ENCODE measurements at regions not wholly inside any gene's neighbourhood (a gene's known extent, or its start where the extent isn't known, plus 50 kb on each side); places are given as distances from the start of the nearest gene placed in this dataset.

- TF ChIP-seq, protein P1, sequence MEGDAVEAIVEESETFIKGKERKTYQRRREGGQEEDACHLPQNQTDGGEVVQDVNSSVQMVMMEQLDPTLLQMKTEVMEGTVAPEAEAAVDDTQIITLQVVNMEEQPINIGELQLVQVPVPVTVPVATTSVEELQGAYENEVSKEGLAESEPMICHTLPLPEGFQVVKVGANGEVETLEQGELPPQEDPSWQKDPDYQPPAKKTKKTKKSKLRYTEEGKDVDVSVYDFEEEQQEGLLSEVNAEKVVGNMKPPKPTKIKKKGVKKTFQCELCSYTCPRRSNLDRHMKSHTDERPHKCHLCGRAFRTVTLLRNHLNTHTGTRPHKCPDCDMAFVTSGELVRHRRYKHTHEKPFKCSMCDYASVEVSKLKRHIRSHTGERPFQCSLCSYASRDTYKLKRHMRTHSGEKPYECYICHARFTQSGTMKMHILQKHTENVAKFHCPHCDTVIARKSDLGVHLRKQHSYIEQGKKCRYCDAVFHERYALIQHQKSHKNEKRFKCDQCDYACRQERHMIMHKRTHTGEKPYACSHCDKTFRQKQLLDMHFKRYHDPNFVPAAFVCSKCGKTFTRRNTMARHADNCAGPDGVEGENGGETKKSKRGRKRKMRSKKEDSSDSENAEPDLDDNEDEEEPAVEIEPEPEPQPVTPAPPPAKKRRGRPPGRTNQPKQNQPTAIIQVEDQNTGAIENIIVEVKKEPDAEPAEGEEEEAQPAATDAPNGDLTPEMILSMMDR (conservative IDR thresholded peaks at IDR 0.05; ENCODE audit: low read depth, low read length) = peak; percentile 38; the same call in 1 of the 2 replicates
- TF ChIP-seq RAD21 (IDR thresholded peaks at IDR 0.05; ENCODE audit: low read length) (no peak), NFE2L2 (IDR thresholded peaks at IDR 0.05; ENCODE audit: low read depth, low read length) (no peak), POLR2A (IDR thresholded peaks at IDR 0.05; ENCODE audit: low read depth, low read length) (no peak), RCOR1 (IDR thresholded peaks at IDR 0.05; ENCODE audit: insufficient replicate concordance, low read length) (no peak), SMC3 (IDR thresholded peaks at IDR 0.05; ENCODE audit: low read depth, low read length) (no peak), MAFK (IDR thresholded peaks at IDR 0.05; ENCODE audit: low read depth, low read length) (no peak)
- TF ChIP-seq, protein P2, sequence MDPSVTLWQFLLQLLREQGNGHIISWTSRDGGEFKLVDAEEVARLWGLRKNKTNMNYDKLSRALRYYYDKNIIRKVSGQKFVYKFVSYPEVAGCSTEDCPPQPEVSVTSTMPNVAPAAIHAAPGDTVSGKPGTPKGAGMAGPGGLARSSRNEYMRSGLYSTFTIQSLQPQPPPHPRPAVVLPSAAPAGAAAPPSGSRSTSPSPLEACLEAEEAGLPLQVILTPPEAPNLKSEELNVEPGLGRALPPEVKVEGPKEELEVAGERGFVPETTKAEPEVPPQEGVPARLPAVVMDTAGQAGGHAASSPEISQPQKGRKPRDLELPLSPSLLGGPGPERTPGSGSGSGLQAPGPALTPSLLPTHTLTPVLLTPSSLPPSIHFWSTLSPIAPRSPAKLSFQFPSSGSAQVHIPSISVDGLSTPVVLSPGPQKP (IDR thresholded peaks at IDR 0.05; ENCODE audit: borderline replicate concordance, low read depth, low read length) = no peak
Observed at GRCh38 chr11:82229341-82229740, 504.3 kb downstream of the FAM181B start.
